ENCODE measurements at regions not wholly inside any gene's neighbourhood (a gene's known extent, or its start where the extent isn't known, plus 50 kb on each side); places are given as distances from the start of the nearest gene placed in this dataset.
A peak's percentile ranks its signal among the peaks of the same experiment; 100 is the strongest.
"Not testable (repeated sequence)": the region's sequence is repeated elsewhere in the genome, so short reads cannot be mapped to it uniquely, and the experiment has no call there.

DNA sequence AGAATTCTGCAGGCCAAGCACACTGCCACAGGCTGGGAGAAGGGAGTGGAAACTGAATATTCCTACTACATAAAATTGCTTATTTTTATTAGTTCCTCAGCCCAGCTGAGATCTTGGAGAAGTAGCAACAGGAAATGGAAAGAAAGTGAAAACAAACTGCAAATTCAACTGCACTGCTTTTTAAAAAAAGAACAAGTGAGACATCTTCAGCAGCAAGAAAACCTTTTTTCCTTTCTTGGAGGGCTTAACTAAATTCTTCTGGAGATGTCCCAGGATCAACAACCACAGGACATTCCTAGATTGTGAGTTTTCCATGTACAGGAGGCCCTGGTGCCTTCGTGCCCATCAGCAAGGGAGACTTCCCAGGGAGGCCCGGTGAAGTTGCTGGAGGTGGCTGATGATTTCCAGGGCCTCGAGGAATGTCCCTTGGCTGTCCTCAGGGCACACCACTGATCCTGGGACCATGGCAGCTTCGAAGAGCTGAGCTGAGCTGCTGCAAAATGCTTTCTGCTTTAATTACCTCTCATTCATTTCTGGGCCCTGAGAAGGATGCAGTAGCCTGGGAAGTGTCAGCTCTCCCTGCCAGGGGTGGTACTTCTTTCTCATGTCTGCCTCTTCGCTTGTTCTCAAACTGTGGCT is 275.5 kb upstream of the FRG2C start:
- DNase-seq, result not testable (repeated sequence)

DNA sequence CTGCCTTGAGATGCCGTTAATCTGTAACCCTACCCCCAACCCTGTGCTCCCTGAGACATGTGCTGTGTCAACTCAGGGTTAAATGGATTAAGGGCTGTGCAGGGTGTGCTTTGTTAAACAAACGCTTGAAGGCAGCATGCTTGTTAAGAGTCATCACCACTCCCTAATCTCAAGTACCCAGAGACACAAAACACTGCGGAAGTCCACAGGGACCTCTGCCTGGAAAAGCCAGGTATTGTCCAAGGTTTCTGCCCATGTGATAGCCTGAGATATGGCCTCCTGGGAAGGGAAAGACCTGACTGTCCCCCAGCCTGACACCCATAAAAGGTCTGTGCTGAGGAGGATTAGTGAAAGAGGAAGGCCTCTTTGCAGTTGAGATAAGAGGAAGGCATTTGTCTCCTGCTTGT is 270.8 kb upstream of the FRG2C start:
- not testable (repeated sequence) for DNase-seq

DNA sequence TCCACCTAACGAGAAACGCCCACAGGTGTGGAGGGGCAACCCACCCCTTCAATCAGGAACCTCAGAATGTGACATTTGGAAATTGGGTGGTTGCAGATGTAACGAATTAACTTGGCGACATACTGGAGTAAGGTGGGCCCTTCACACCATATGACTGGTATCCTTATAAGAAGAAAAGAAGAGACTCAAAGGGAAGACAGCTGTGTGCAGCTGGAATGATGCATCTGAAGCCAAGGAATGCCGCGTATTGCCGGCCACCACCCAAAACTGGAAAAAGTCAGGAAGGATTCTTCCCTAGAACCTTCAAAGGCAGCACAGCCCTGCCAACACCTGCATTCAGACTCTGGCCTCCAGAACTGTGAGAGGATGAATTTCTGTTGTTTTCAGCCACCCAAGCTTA is 270.0 kb upstream of the FRG2C start:
- not testable (repeated sequence) for DNase-seq

DNA sequence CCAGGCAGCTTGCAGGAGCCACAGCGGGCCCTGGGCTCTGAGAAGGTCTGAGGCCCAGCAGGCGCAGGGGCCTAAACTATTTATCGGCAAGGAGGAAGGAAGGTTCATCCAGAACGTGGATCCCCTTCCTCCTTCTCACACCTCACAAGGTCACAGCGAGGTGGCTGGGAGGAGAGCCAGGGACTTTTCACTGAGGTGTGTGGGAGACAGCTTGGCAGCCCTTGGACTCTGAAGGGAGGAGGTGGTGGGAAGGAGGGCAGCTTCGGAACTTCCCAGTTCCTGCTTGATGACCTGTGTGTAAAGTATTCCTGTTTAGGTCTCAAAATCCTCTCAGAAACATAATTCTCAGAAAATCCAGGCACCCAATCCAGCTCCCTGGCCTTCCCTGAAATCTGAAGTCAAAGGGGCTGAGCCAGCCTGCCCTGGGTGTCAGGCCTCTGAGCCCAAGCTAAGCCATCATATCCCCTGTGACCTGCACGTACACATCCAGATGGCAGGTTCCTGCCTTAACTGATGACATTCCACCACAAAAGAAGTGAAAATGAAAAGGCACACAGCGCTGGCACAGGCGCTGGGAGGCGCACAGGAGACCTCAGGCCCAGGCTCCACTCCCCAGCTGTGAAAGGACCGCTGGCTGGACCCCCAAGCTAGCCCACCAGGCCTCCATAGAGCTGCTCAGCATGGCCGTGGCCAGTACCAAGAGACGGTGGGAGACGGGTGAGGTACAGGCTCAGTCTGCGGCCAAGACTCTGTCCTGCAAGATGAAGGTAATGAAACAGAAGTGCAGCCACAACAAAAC is 269.4 kb upstream of the FRG2C start:
- not testable (repeated sequence) for DNase-seq

DNA sequence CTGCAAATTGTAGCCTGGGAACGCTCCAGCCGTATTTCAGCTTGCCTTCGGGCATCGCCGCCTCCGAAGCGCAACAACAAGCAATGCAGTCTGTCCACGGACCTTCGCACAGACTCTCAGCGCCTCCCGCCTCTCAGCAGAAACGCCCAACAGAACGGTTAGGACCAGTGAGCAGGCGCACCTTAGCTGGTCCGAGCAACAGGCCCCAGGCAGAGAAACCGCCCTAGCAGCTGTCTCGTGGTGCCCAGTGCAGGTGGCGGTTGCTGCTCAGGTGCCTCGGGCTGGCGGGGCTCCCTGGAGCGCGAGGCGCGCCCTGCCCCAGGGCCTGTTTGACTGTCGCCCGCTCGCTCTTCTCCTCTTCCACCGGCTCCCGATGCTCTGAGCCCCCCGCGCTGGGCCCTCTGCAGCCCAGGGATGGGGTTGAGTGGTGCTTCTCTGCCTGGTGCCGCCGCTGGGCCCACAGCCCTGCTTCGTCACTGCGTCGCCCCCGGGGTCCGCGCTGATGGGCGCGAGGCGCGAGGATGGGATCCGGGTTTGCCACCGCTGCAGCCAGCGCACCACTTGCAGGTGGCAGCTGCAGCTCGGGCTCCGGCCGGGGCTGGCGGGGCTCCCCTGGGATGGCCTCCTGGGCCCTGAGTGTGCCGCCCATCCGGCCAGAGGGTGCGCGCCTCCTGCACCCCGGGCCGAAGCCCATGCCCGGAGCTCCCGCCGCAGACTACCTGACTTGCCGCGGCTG is 268.4 kb upstream of the FRG2C start:
- DNase-seq, result no peak

DNA sequence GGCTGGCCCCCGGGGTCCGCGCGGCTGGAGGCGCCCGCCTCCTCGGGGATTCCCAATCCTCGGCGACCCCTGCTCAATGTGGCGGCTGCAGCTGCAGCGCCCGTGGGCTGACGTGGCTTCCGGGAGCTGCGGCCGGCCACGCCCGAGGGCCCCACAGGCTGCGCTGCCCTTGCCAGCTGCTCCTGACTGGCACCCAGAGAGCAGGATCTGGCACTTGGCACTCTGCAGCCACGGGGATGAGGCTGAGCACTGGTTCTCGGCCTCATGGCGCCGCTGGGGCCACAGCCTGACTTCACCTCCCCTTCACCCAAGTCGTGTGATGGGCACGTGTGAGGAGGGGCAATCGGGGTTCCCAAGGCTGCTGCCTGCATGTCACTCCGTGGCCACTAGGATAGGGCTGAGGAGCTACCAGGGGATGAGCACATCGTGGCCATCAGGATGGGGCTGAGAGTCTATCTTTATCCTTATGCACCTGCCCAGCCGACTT is 267.8 kb upstream of the FRG2C start:
- peak in 1 of 51 donors; percentile 10 for DNase-seq

DNA sequence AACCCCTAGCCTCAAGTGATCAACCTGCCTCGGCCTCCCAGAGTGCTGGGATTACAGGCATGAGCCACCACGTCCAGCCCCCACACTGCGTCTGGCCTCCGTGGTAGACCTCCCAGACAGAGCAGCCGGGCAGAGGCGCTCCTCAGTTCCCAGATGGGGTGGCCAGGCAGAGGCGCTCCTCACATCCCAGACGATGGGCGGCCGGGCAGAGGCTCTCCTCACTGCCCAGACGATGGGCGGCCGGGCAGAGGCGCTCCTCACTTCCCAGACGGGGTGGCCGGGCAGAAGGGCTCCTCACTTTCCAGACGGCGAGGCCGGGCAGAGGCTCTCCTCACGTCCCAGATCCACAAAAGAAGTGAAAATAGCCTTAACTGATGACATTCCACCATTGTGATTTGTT is 266.6 kb upstream of the FRG2C start:
- not testable (repeated sequence) for DNase-seq

DNA sequence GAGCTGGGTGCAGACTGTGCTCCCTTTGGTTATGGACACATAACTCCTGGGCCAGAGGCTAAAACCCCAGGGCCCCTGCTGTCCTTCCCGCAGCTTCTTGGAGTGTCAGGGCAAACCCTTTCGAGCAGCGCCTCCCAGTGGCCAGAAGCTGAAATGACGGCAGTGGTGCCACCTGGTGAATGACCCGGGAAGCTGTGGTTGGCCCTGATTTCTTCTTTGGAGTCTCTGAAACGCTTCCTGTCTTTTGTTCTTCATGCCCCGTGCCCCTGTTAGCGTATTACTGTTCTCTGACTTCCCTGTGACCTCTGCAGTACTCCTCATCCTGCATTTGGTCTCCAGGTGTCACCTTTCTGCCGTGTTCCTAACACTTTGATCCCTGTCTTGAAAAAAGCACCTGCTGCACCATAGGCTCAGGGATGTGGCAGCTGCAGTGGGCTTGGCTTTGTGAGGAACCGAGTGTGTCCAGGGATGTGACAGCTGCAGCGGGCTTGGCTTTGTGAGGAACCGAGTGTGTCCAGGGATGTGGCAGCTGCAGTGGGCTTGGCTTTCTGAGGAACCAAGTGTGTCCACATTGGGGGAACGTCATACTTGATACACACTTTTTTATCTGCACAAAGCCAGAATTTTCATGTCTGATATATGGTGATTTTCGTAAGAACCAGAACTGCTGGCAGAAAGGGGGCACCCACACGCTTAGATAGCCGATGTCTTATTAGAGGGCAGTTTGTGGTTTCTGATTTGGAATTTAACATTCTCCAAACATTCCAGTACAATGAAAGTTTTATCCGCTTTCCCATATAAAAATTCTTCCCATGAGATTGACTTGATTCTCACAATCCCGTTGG is 241.8 kb upstream of the FRG2C start:
- peak in 22 of 51 donors; percentile 0 to 58 (median 12) for DNase-seq

DNA sequence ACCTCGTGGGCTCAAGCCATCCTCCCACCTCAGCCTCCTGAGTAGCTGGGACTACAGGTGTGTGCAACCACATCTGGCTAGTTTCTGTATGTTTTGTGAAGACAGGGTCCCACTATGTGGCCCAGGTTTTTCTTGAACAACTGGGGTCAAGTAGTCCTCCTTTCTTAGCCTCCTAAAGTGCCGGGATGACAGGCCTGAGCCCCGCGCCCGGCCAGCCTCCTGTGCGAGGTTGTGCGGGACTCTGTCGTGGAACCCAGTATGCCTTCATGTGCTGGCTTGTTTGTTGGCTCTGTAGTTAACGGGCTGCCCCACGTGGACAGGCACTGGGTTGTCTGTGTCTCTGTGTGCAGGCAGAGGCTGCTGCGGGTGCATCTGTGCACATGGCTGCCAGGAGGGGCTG is 238.7 kb upstream of the FRG2C start:
- not testable (repeated sequence) for DNase-seq

DNA sequence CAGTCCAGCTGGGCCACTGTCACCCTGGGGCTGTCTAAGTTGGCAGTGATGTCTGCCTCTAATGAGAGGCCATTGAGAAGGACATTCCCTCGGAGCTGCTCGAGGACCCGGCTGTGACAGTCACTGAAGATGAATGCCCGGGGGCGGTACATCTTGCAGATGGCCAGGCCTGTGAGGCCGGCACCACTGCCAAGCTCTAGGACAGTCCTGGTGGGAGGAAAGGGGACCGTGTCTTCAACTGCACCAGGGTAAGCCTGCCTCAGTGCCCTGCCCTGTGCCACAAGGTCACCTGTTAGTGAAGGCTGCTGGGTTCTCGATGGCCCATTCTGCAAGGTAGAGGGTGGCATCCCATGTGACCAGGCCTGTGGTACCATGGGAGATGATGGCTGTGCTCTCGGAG is 236.6 kb upstream of the FRG2C start:
- DNase-seq, result not testable (repeated sequence)

DNA sequence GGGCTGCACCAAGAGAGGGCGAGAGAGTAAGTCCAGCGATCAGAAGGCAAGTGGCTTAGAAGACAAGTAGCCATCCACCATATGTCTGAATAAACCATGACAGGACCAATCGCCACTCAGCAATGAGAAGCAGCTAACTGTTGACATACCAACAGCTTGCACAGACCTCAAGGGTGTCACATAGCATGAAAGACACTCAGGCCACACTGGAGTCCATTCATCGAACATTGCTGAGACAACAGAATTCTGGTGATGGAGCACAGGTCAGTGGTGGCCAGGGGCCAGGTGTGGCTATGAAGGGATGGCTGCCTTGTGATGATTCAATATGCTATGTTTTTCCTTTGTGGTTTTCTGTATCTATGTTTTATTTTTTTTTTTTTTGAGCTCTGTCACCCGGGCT is 236.2 kb upstream of the FRG2C start:
- not testable (repeated sequence) for DNase-seq

DNA sequence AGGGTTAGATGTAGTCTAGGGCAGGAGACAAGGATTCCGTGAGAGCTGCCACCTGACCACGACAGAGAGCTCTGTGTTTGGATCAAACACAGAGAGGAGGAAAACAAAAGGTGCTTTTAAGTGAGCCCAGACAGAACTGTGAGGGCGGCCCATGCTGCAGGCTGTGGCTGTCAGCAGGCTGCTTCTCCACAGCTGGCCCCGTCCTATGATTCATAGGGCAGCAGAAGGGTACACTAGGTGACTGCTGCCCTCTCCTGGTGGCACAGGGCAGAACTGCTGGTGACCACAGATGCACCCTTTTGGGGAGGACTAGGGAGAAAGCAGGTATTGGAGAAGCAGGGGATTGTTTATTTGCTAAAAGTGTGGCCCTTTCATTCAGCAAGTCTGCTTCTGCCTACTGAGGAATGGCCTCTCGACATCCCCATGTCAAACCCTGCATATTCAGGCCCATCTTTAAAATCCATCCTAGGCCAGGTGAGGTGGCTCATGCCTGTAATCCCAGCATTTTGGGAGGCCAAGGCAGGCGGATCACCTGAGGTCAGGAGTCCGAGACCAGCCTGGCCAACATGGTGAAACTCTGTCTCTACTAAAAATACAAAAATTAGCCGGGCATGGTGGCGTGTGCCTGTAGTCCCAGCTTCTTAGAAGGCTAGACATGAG is 234.4 kb upstream of the FRG2C start:
- peak in 45 of 51 donors; percentile 1 to 78 (median 40) for DNase-seq

DNA sequence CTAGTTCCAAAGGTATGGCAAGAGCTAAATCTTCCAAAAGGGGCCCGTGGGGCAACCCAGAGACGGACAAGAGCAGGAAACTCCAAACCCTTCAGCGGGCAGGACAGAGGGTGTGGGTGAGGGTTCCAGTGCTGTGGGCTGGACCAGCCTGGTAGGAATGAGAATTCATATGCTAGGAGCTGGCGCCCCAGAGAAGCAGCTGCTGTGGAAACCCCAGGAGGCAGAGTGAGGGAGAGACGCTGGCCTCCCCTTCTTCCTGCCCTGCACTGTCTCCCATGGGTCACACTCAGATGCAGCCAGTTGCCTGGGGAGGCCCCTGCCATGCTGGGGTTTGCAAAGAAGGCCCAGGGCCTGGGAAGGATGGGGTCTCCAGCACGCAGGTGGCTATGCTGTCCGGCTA is 233.7 kb upstream of the FRG2C start:
- not testable (repeated sequence) for DNase-seq

DNA sequence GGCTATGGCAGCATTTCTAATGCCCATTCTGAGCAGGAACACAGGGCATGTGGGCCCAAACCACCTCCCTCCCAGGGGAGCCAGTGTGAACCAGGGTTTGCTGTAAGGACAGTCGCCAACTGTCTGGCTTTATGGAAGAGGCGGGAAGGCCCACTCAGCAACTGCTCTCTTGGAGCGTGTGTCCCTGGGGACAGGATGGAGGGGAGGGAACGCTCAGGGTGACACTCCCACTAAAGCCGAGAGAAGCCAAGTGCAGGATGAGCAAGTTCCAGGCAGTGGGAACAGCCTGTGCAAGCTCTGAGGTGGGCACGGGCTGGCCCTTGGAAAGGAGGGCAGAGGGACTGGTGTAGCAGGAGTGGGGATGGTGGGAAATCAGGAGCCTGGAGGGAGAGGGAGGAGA is 233.0 kb upstream of the FRG2C start:
- not testable (repeated sequence) for DNase-seq

DNA sequence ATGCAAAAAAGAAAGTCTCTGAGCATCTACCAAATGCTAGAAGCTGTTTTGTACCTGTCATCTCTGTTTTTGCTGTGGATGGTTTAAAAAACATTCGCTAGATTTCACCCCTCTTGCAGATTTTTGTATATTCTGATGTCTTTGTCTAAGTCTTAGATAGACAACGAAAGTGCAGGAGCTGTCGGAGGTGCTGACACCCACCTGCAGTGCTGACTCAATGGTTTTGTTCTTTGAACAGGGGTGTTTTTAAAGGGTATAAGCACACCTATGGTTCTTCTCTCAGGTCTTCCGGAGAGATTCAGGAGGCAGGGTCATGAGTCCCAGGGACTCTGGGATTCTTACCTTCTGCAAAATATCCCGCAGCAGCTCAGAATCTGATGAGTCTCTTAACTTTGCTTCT is 231.7 kb upstream of the FRG2C start:
- not testable (repeated sequence) for DNase-seq

DNA sequence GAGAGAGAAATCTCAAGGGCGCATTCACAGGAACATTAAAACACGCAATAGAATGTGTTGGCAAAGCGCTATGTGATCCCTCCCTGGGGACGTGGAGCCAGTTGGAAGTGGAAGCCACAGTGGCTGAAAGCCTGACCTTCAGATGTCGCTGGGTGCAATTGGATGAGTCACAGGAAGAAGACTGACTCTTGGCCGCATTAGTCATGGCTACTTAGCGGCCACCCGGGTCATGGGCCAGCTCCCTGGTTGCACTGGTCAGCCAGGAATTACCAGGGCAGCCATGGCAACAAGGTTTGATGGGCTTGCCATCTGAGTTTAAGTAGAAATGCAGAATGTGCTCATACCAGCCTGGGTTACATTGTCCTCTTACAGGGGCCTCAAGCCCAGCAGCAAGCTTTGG is 231.2 kb upstream of the FRG2C start:
- peak in 7 of 51 donors; percentile 2 to 49 (median 8) for DNase-seq

DNA sequence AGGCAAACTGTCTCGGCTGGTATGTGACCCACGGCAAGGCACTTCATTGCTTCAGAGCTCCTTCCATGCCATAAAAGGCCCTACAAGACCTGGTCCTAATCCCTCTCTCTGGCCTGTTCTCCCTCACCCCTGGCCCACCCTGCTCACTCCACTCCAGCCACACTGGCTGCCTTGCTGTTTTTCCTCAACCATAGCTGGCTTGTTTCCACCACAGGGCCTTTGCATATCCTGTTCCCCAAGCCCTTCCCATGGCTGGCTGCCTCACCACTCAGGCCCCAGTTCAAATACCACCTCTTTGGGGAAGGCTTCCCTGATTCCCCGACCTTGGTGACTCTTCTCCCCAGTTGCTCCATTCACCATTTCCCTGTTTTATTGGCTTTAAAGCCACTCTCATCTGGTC is 230.8 kb upstream of the FRG2C start:
- DNase-seq, result not testable (repeated sequence)

DNA sequence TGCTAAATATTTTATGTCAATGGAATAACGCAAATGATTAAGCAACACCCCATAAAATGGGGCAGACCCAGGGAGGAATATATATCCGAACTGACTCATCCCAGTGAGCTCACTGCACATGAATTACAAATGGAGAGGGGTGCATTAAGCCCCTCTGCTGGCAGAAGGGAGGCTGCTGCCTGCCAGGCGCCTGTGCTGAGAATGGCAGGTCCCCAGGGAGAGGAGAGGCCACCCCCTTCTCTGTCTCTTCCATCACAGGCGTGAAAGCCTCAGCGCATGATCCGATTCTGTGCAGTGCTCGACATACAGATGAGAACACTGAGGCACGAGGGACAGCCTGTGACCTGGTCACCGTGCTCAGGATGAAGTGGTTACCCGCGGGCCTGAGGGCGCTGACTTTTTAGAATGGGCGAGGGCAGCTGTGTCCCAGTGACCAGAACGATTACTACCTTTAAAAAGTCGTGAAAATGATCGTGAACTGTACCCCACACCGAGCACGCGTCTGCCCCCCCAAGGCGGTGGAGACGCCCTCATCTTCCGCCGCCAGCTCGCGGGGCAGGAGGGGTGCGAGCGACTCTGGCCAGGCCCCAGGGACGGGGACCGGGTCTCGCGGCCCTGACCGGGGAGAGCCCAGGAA is 229.7 kb upstream of the FRG2C start:
- peak in 12 of 51 donors; percentile 1 to 67 (median 28) for DNase-seq

DNA sequence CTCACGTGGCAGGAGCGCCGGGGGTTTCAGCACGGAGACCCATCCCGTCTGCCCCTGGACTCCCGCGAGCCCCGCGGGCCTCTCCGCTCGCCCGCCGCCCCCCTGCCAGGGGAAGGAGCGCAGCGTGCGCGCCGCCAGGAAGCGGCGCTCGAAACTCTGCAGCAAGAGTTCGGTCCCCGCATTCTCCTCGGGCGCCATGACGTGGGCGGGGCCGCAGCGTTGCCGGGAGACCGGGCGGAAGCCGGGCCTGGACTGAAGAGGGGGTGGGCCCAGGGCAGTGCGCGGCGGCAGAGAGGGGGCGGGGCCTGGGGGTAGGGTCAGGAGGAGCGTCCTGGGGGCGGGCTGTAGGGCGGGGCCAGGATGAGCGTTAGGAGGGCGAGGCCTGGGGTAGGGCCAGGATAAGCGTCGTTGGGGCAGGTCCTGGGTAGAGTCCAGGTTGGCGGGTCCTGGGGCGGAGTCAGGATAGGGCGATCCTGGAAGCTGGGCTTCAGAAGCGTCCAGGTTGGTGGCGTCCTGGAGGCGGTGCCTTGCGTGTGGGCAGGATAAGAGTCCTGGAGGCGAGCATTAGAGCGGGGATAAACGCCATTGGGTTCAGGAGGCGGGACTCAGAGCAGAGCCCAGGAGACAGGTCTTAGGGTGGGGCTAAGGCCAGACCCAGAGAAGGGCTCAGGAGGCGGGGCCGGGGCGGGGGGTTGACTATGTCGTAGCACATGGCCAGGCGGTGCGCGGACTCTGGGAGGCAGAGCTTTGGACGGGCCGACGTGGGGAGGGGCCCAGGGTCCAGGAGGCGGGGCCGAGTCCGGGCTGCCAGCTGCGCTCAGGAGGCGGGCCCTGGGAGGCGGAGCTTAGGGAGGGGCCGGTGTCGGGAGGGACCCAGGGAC is 229.0 kb upstream of the FRG2C start:
- peak; percentile 59 to 100 (median 96) for DNase-seq

Data from hypothalamus (tissue), 51 donors.